ENCODE measurements at regions not wholly inside any gene's neighbourhood (a gene's known extent, or its start where the extent isn't known, plus 50 kb on each side); places are given as distances from the start of the nearest gene placed in this dataset.

DNA sequence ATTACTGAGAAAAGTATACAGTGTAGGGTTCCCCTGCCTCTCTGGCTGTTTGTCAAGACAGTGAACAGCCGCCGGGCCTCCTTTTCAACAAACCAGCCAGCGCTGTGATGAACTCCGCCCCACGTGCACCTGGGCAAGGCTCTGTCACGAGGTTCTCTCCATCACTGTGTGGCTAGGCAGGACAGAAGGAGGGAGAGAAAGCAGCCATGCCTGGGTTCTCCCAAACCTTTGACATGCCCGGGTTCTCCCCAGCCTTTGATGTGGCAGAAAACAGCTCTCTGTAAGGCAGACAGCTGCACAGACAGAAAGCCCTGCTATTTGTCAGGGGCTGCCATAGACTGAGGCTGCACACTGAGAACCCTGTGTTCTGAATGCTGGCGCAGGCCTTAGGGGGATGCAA, 101.4 kb upstream of the TRPM1 start:
- TF ChIP-seq, protein P1, sequence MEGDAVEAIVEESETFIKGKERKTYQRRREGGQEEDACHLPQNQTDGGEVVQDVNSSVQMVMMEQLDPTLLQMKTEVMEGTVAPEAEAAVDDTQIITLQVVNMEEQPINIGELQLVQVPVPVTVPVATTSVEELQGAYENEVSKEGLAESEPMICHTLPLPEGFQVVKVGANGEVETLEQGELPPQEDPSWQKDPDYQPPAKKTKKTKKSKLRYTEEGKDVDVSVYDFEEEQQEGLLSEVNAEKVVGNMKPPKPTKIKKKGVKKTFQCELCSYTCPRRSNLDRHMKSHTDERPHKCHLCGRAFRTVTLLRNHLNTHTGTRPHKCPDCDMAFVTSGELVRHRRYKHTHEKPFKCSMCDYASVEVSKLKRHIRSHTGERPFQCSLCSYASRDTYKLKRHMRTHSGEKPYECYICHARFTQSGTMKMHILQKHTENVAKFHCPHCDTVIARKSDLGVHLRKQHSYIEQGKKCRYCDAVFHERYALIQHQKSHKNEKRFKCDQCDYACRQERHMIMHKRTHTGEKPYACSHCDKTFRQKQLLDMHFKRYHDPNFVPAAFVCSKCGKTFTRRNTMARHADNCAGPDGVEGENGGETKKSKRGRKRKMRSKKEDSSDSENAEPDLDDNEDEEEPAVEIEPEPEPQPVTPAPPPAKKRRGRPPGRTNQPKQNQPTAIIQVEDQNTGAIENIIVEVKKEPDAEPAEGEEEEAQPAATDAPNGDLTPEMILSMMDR (IDR thresholded peaks at IDR 0.05) = no peak
- no peak for TF ChIP-seq POLR2A (IDR thresholded peaks at IDR 0.05)
